K562 (cell line): ENCODE measurements at regions not wholly inside any gene's neighbourhood (a gene's known extent, or its start where the extent isn't known, plus 50 kb on each side); places are given as distances from the start of the nearest gene placed in this dataset.

ENCODE experiments used
- ATAC-seq: fragments of 200-7000 bp; cut with Tn5 transposase; 3 replicates; pipeline ENCODE4 v1.9.1; 2020; ENCODE audit warnings: moderate library complexity
- BruUV-seq: library from RNA; stranded (reverse); fragments of 400-500 nt; replicated peaks from 2 replicates; lab custom pipeline; 2021; lab: Mats Ljungman, UMichigan
- CTCF ChIA-PET: fragments of 300-600 bp; formaldehyde crosslinking; extraction: SDS; loops from one replicate; lab custom pipeline; 2021; ENCODE audit warnings: low intra/inter-chr PET ratio; lab: Yijun Ruan, JAX
- POLR2A ChIA-PET: fragments of 300-600, 350-650 bp; sonication (Branson Sonifier 250); formaldehyde crosslinking; extraction: SDS; loops from one replicate; lab custom pipeline; 2021; ENCODE audit warnings: antibody characterized with exemption, inconsistent platforms; lab: Yijun Ruan, JAX
- DNase-seq, 4 experiments: peaks; one replicate each; pipeline versions ENCODE4 v3.0.0 to v3.0.0-alpha.2; 2011 to 2018; ENCODE audit warnings: low spot score in 3 of 4, mixed read lengths in 3 of 4; ENCODE audit errors: extremely low read depth in 1 of 4
- FAIRE-seq: peaks from 2 replicates; lab custom pipeline; 2011; peaks lifted over from hg19 to GRCh38; lab: Jason Lieb, UNC
- H2AFZ ChIP-seq: 2 replicates; pipeline ENCODE4 v1.6.0; 2011; ENCODE audit warnings: low read depth, low read length, control low read depth, inconsistent platforms
- H3K27ac ChIP-seq: fragments of 200-600 bp; 3 replicates; pipeline ENCODE4 v1.8.0; 2011; ENCODE audit warnings: low read depth, mild to moderate bottlenecking, control low read depth, inconsistent platforms, low read length, moderate library complexity, mixed read lengths; ENCODE audit errors: extremely low read depth
- H3K27me3 ChIP-seq, 2 experiments: fragments of 300-600 bp in 1 of 2; 2 replicates in 1 of 2; 3 replicates in 1 of 2; pipeline versions ENCODE4 v1.6.0 to v1.8.0; 2011; ENCODE audit warnings: inconsistent platforms in 2 of 2, low read length in 2 of 2, mild to moderate bottlenecking in 1 of 2, mixed read lengths in 1 of 2, moderate library complexity in 1 of 2; ENCODE audit not compliant: control insufficient read depth in 2 of 2, insufficient read depth in 2 of 2
- H3K36me3 ChIP-seq: fragments of 300-600 bp; 3 replicates; pipeline ENCODE4 v1.8.0; 2011; ENCODE audit warnings: mild to moderate bottlenecking, low read length, inconsistent platforms; ENCODE audit not compliant: control insufficient read depth, insufficient read depth
- H3K4me1 ChIP-seq, 2 experiments: fragments of 200-600 bp in 1 of 2; replicated peaks in 1 of 2; 2 replicates in 1 of 2; 3 replicates in 1 of 2; pipeline versions ENCODE4 v1.5.1 to v1.8.0; 2011; ENCODE audit warnings: inconsistent platforms in 2 of 2, low read length in 2 of 2, mild to moderate bottlenecking in 1 of 2, mixed read lengths in 1 of 2, moderate library complexity in 1 of 2; ENCODE audit not compliant: control insufficient read depth in 2 of 2, insufficient read depth in 2 of 2
- H3K4me2 ChIP-seq: 2 replicates; pipeline ENCODE4 v1.6.1; 2011; ENCODE audit warnings: low read length, control low read depth, inconsistent platforms, mixed read lengths; ENCODE audit not compliant: insufficient read depth
- H3K4me3 ChIP-seq: fragments of 200-600 bp; sonication (generic), shearing (Covaris generic); 2 replicates; pipeline ENCODE4 v1.5.1; 2016; ENCODE audit warnings: control low read depth, inconsistent platforms
- H3K79me2 ChIP-seq: fragments of 200-600 bp; 3 replicates; pipeline ENCODE4 v1.8.0; 2011; ENCODE audit warnings: low read length, inconsistent platforms; ENCODE audit not compliant: control insufficient read depth, insufficient read depth
- H3K9ac ChIP-seq, 2 experiments: 2 replicates each; pipeline versions ENCODE4 v1.6.0 to v1.6.1; 2011; ENCODE audit warnings: low read depth in 2 of 2, low read length in 2 of 2, control low read depth in 1 of 2, inconsistent platforms in 1 of 2, mild to moderate bottlenecking in 1 of 2, mixed read lengths in 1 of 2; ENCODE audit not compliant: insufficient read depth in 1 of 2
- H3K9me1 ChIP-seq: one replicate; pipeline ENCODE4 v1.6.0; 2011; ENCODE audit warnings: inconsistent platforms, mild to moderate bottlenecking, low read length, moderate library complexity; ENCODE audit not compliant: control insufficient read depth, insufficient read depth
- H3K9me3 ChIP-seq: replicated peaks from 2 replicates; pipeline ENCODE4 v1.5.1; 2011; ENCODE audit warnings: low read depth, low read length, inconsistent platforms; ENCODE audit not compliant: control insufficient read depth, insufficient read depth
- H4K20me1 ChIP-seq: replicated peaks from 2 replicates; pipeline ENCODE4 v1.6.1; 2011; ENCODE audit warnings: low read length, inconsistent platforms, mixed read lengths; ENCODE audit not compliant: control insufficient read depth, insufficient read depth
- ATF6 ChIP-seq: sonication (generic); formaldehyde crosslinking; IDR thresholded peaks from 2 replicates; pipeline ENCODE4 v1.4.0; 2020; ENCODE audit warnings: mild to moderate bottlenecking, missing genetic modification reagents
- CEBPZ ChIP-seq: fragments of 150-350 bp; IDR thresholded peaks from 2 replicates; pipeline ENCODE4 v1.6.1; 2014; ENCODE audit warnings: low read depth, mild to moderate bottlenecking, low read length, borderline replicate concordance
- DACH1 ChIP-seq: fragments of 450-650 bp; IDR thresholded peaks from 2 replicates; pipeline ENCODE4 v1.6.1; 2018; ENCODE audit not compliant: partially characterized antibody
- E2F5 ChIP-seq: sonication (generic); formaldehyde crosslinking; IDR thresholded peaks from 2 replicates; pipeline ENCODE4 v1.8.0; 2022; ENCODE audit warnings: mild to moderate bottlenecking, missing genetic modification reagents
- ELF1 ChIP-seq: fragments of 200-800 bp; sonication (Bioruptor generic); IDR thresholded peaks from 2 replicates; pipeline ENCODE4 v1.6.1; 2016; ENCODE audit warnings: missing genetic modification characterization, missing compliant biosample characterization
- GATA2 ChIP-seq: sonication (generic); formaldehyde crosslinking; IDR thresholded peaks from 2 replicates; pipeline ENCODE4 v1.4.0; 2020; ENCODE audit warnings: mild to moderate bottlenecking, missing genetic modification reagents
- IRF2 ChIP-seq: sonication (generic); formaldehyde crosslinking; IDR thresholded peaks from 2 replicates; pipeline ENCODE4 v1.8.1; 2022; ENCODE audit warnings: mild to moderate bottlenecking, missing genetic modification reagents
- MIER1 ChIP-seq: fragments of 450-650 bp; IDR thresholded peaks from 2 replicates; pipeline ENCODE4 v1.6.1; 2016; ENCODE audit warnings: antibody characterized with exemption, mild to moderate bottlenecking, low read depth
- NR2F6 ChIP-seq: fragments of 450-650 bp; formaldehyde crosslinking; IDR thresholded peaks from 2 replicates; pipeline ENCODE4 v1.4.0; 2020; ENCODE audit warnings: mild to moderate bottlenecking
- SNIP1 ChIP-seq: fragments of 450-650 bp; IDR thresholded peaks from 2 replicates; pipeline ENCODE4 v1.7.1; 2017; ENCODE audit warnings: low read depth, mild to moderate bottlenecking
- SP2 ChIP-seq: IDR thresholded peaks from 2 replicates; pipeline ENCODE4 v1.6.1; 2011; ENCODE audit warnings: mild to moderate bottlenecking, low read depth, low read length, moderate library complexity; ENCODE audit not compliant: poor library complexity, severe bottlenecking; ENCODE audit errors: extremely low read depth
- ZBED1 ChIP-seq: IDR thresholded peaks from 2 replicates; pipeline ENCODE4 v1.6.1; 2014
- ZBTB7A ChIP-seq: IDR thresholded peaks from 2 replicates; pipeline ENCODE4 v1.6.1; 2011; ENCODE audit warnings: low read depth, mild to moderate bottlenecking, low read length, moderate library complexity, borderline replicate concordance; ENCODE audit not compliant: control insufficient read depth
- ZNF217 ChIP-seq: sonication (generic); formaldehyde crosslinking; IDR thresholded peaks from 2 replicates; pipeline ENCODE4 v1.8.0; 2022; ENCODE audit warnings: mild to moderate bottlenecking, missing genetic modification reagents
- ZNF431 ChIP-seq: sonication (generic); formaldehyde crosslinking; IDR thresholded peaks from 2 replicates; pipeline ENCODE4 v1.8.0; 2022; ENCODE audit warnings: mild to moderate bottlenecking, missing genetic modification reagents
- ZNF699 ChIP-seq: fragments of 250-450 bp; sonication (Bioruptor Pico); IDR thresholded peaks from 2 replicates; pipeline ENCODE4 v1.8.0; 2021; ENCODE audit warnings: mild to moderate bottlenecking, moderate library complexity; ENCODE audit not compliant: insufficient replicate concordance
- WGBS: fragments of 100-300 bp; shearing (Covaris generic); methylation state at CpG from one replicate; pipeline ENCODE4 v1.1.6; 2016; ENCODE audit warnings: low coverage, mixed read lengths; ENCODE audit not compliant: insufficient coverage; ENCODE audit errors: missing lambda C conversion rate; 5-methylcytosine and 5-hydroxymethylcytosine counted together
- in situ Hi-C: fragments of 300-500 bp; cut with MboI; formaldehyde crosslinking; loops from 4 replicates; pipeline ENCODE4 v1.15.0; 2018; ENCODE audit warnings: inconsistent platforms, mixed read lengths
- intact Hi-C: fragments of 100-400 bp; cut with micrococcal nuclease; formaldehyde crosslinking; loops from 2 replicates; pipeline ENCODE4 v1.14.2; 2022

- TF ChIP-seq ZBED1 (no peak), E2F5 (CRISPR knock-in tag) (no peak)
These were observed 210.4 kb upstream of the ZBTB20 start (continued) for GRCh38 chr3:115357456-115357855.

- intact Hi-C loops: no loop called here
- no peaks in the 10 kb centered on the region for H3K9me3 ChIP-seq
- H3K4me3 ChIP-seq: no peak overlapping the region
- H3K4me2 ChIP-seq: no peak overlapping the region
- H3K4me1 ChIP-seq: no peaks in the 10 kb centered on the region
- in situ Hi-C loops: no loop called here
- ChIA-PET POLR2A (no interaction called here), CTCF (no interaction called here)
- WGBS: 0% methylated on average over 2 of the region's 2 CpGs
- no peaks in the 10 kb centered on the region for H3K79me2 ChIP-seq
- H3K27ac ChIP-seq: no peak overlapping the region
- no peaks in the 10 kb centered on the region for H3K36me3 ChIP-seq
- H3K27me3 ChIP-seq: no peaks in the 10 kb centered on the region
- no peaks in the 10 kb centered on the region for H3K9me1 ChIP-seq
- no peak for FAIRE-seq
- no peak overlapping the region for H2AFZ ChIP-seq
- no peaks in the 10 kb centered on the region for H4K20me1 ChIP-seq
- no peak for DNase-seq
- BruUV-seq: no TSS peak
- H3K9ac ChIP-seq: no peak overlapping the region
- no peak for ATAC-seq
- TF ChIP-seq CEBPZ (no peak), ATF6 (no peak), DACH1 (no peak), SNIP1 (no peak), ZNF699 (CRISPR knock-in tag) (no peak), GATA2 (CRISPR knock-in tag) (no peak), IRF2 (CRISPR knock-in tag) (no peak), MIER1 (no peak), SP2 (no peak), ZNF431 (CRISPR knock-in tag) (no peak), ZNF217 (no peak), ZBTB7A (no peak), NR2F6 (CRISPR knock-in tag) (no peak), ELF1 (no peak)
These were observed 212.4 kb upstream of the ZBTB20 start for GRCh38 chr3:115359536-115359935.
